Thyroid gland (tissue), 4 donors: ENCODE measurements at regions not wholly inside any gene's neighbourhood (a gene's known extent, or its start where the extent isn't known, plus 50 kb on each side); places are given as distances from the start of the nearest gene placed in this dataset.

Experiments used
- POLR2A ChIP-seq, 2 donors: fragments of 450-650 bp; IDR thresholded peaks; one replicate each; pipeline ENCODE4 v1.6.1; 2017; ENCODE audit warnings: antibody characterized with exemption in 2 of 2, mild to moderate bottlenecking in 2 of 2, moderate library complexity in 1 of 2
- TF ChIP-seq, protein P1 (sequence below), 6 experiments: fragments of 200-600 bp in 3 of 6; fragments of 450-650 bp in 3 of 6; sonication (generic) in 3 of 6; IDR thresholded peaks; one replicate each; pipeline ENCODE4 v1.5.1; 2016 to 2019; ENCODE audit warnings: antibody characterized with exemption in 6 of 6, mild to moderate bottlenecking in 2 of 6, inconsistent platforms in 1 of 6, moderate library complexity in 1 of 6

- TF ChIP-seq, protein P1, sequence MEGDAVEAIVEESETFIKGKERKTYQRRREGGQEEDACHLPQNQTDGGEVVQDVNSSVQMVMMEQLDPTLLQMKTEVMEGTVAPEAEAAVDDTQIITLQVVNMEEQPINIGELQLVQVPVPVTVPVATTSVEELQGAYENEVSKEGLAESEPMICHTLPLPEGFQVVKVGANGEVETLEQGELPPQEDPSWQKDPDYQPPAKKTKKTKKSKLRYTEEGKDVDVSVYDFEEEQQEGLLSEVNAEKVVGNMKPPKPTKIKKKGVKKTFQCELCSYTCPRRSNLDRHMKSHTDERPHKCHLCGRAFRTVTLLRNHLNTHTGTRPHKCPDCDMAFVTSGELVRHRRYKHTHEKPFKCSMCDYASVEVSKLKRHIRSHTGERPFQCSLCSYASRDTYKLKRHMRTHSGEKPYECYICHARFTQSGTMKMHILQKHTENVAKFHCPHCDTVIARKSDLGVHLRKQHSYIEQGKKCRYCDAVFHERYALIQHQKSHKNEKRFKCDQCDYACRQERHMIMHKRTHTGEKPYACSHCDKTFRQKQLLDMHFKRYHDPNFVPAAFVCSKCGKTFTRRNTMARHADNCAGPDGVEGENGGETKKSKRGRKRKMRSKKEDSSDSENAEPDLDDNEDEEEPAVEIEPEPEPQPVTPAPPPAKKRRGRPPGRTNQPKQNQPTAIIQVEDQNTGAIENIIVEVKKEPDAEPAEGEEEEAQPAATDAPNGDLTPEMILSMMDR (IDR thresholded peaks at IDR 0.05), result no peak
- TF ChIP-seq POLR2A (IDR thresholded peaks at IDR 0.05), result no peak
Observed at GRCh38 chr15:67931861-67932260, 92.0 kb upstream of the RNU6-1 start.
